GM23248 (cell line): ENCODE measurements at regions not wholly inside any gene's neighbourhood (a gene's known extent, or its start where the extent isn't known, plus 50 kb on each side); places are given as distances from the start of the nearest gene placed in this dataset.
"Not testable (repeated sequence)": the region's sequence is repeated elsewhere in the genome, so short reads cannot be mapped to it uniquely, and the experiment has no call there.

Experiments used
- DNase-seq: peaks from one replicate; pipeline ENCODE4 v3.0.0-alpha.2; 2015
- H2AFZ ChIP-seq: fragments of 200-600 bp; sonication (generic); 2 replicates; pipeline ENCODE4 v1.6.1; 2016; ENCODE audit warnings: antibody characterized with exemption
- H3F3A ChIP-seq: fragments of 200-600 bp; sonication (generic); 2 replicates; pipeline ENCODE4 v1.6.1; 2016; ENCODE audit warnings: mild to moderate bottlenecking, antibody characterized with exemption, mixed run types; ENCODE audit not compliant: insufficient read depth
- H3K27ac ChIP-seq: fragments of 200-600 bp; sonication (generic); 2 replicates; pipeline ENCODE4 v1.5.1; 2016; ENCODE audit warnings: mild to moderate bottlenecking
- H3K27me3 ChIP-seq: fragments of 200-600 bp; sonication (generic); replicated peaks from 2 replicates; pipeline ENCODE4 v1.6.1; 2016; ENCODE audit warnings: mild to moderate bottlenecking; ENCODE audit not compliant: insufficient read depth
- H3K36me3 ChIP-seq: fragments of 200-600 bp; sonication (generic); 2 replicates; pipeline ENCODE4 v1.6.1; 2016; ENCODE audit warnings: low read depth, mild to moderate bottlenecking
- H3K4me1 ChIP-seq: fragments of 200-600 bp; sonication (generic); 2 replicates; pipeline ENCODE4 v1.6.1; 2016; ENCODE audit warnings: mild to moderate bottlenecking; ENCODE audit not compliant: insufficient read depth
- H3K4me2 ChIP-seq: fragments of 200-600 bp; sonication (generic); one replicate; pipeline ENCODE4 v1.6.1; 2016; ENCODE audit warnings: mild to moderate bottlenecking; ENCODE audit not compliant: unreplicated experiment
- H3K4me3 ChIP-seq: fragments of 200-600 bp; sonication (generic); 2 replicates; pipeline ENCODE4 v1.5.1; 2016; ENCODE audit warnings: mild to moderate bottlenecking
- H3K79me2 ChIP-seq: fragments of 200-600 bp; sonication (generic); 2 replicates; pipeline ENCODE4 v1.6.1; 2016; ENCODE audit warnings: mild to moderate bottlenecking; ENCODE audit not compliant: insufficient read depth
- H3K9ac ChIP-seq: fragments of 200-600 bp; sonication (generic); 2 replicates; pipeline ENCODE4 v1.6.1; 2016; ENCODE audit warnings: mild to moderate bottlenecking
- H3K9me2 ChIP-seq: fragments of 200-600 bp; sonication (generic); 2 replicates; pipeline ENCODE4 v1.6.1; 2016; ENCODE audit warnings: mixed run types, mild to moderate bottlenecking, moderate library complexity; ENCODE audit not compliant: insufficient read depth
- H3K9me3 ChIP-seq: fragments of 200-600 bp; sonication (generic); one replicate; pipeline ENCODE4 v1.6.1; 2017; ENCODE audit warnings: low read depth
- H4K20me1 ChIP-seq: fragments of 200-600 bp; sonication (generic); 2 replicates; pipeline ENCODE4 v1.6.0; 2016; ENCODE audit not compliant: insufficient read depth
- EZH2 ChIP-seq: fragments of 200-600 bp; sonication (generic); IDR thresholded peaks from 2 replicates; pipeline ENCODE4 v1.6.1; 2018; ENCODE audit warnings: antibody characterized with exemption, mild to moderate bottlenecking; ENCODE audit not compliant: insufficient read depth, poor library complexity, severe bottlenecking
- EZH2phosphoT487 ChIP-seq: fragments of 200-600 bp; sonication (generic); IDR thresholded peaks from 2 replicates; pipeline ENCODE4 v1.6.1; 2018; ENCODE audit warnings: antibody characterized with exemption, moderate library complexity, mild to moderate bottlenecking, low read depth; ENCODE audit not compliant: insufficient read depth
- WGBS, 2 experiments: methylation state at CpG; one replicate each; pipeline ENCODE4 v1.1.6; 2015 to 2017; ENCODE audit warnings: low lambda C conversion rate in 2 of 2, low coverage in 1 of 2; ENCODE audit errors: missing lambda C conversion rate in 2 of 2; 5-methylcytosine and 5-hydroxymethylcytosine counted together
- in situ Hi-C: fragments of 300-500 bp; cut with MboI; formaldehyde crosslinking; loops from 2 replicates; pipeline ENCODE4 v1.15.0; 2020

DNA sequence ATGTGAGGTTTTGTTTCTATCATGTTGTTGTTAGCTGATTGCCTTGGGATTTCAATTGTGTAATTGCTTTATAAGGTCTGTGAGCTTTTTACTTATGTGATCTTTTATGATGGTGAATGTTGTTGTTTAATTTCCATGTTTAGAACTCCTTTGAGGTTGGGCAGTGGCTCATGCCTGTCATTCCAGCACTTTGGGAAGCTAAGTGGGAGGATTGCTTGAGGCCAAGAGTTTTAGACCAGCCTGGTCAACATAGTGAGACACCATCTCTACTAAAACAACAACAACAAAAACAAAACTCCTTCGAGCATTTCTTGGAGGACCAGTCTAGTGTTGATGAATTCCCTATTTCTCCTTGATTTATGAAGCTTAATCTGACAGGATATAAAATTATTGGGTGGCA is 102.1 kb upstream of the PMCH start:
- Histone ChIP-seq H3K9me2 (no peaks in the 10 kb centered on the region), H3K4me3 (no peak overlapping the region), H3K9ac (no peak overlapping the region), H3K36me3 (no peaks in the 10 kb centered on the region), H3K4me1 (peaks cover 9% of the 10 kb centered on the region; the same call in 1 of the 2 replicates), H3K79me2 (no peaks in the 10 kb centered on the region), H3F3A (peaks cover 8% of the 10 kb centered on the region; the same call in 1 of the 2 replicates), H2AFZ (no peak overlapping the region), H3K4me2 (no peak overlapping the region), H4K20me1 (no peaks in the 10 kb centered on the region), H3K27me3 (no peaks in the 10 kb centered on the region), H3K27ac (no peak overlapping the region), H3K9me3 (no peaks in the 10 kb centered on the region)
- no peak for TF ChIP-seq EZH2phosphoT487
- no peak for TF ChIP-seq EZH2
- DNase-seq: no peak
- 48 to 58% methylated on average over 1 of the region's 1 CpG for WGBS, 2 experiments
- in situ Hi-C loops: no loop called here

DNA sequence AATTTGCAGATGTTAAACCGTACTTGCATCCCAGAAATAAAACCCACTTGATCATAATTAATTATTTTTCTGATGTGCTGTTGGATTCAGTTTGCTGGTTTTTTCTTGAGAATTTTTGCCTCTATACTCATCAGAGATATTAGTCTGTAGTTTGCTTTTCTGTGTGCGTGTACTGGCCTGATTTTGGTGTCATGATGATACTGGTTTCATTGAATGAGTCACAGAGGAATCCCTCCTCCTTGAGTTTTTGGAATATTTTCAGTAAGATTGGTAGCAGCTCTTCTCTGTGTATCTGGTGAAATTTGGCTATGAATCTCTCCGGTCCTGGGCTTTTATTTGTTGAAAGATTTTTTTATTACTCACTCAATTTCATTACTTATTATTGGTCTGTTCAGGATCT is 100.4 kb upstream of the PMCH start:
- H3K4me3 ChIP-seq: no peak overlapping the region
- peaks cover 9% of the 10 kb centered on the region; the same call in 1 of the 2 replicates for H3K4me1 ChIP-seq
- H4K20me1 ChIP-seq: no peaks in the 10 kb centered on the region
- TF ChIP-seq EZH2 (no peak), EZH2phosphoT487 (no peak)
- H2AFZ ChIP-seq: no peak overlapping the region
- no peaks in the 10 kb centered on the region for H3K9me2 ChIP-seq
- no peaks in the 10 kb centered on the region for H3K79me2 ChIP-seq
- H3K9me3 ChIP-seq: no peaks in the 10 kb centered on the region
- peak; percentile 86 for DNase-seq
- peaks cover 8% of the 10 kb centered on the region; the same call in 1 of the 2 replicates for H3F3A ChIP-seq
- H3K4me2 ChIP-seq: peak overlapping the region; percentile 25
- peak overlapping the region; percentile 26; the same call in 1 of the 2 replicates for H3K27ac ChIP-seq
- no peaks in the 10 kb centered on the region for H3K36me3 ChIP-seq
- whole genome bisulfite sequencing, 2 experiments: 0 to 3% methylated on average over 3 of the region's 3 CpGs
- in situ Hi-C loops: no loop called here
- no peak overlapping the region for H3K9ac ChIP-seq
- no peaks in the 10 kb centered on the region for H3K27me3 ChIP-seq

DNA sequence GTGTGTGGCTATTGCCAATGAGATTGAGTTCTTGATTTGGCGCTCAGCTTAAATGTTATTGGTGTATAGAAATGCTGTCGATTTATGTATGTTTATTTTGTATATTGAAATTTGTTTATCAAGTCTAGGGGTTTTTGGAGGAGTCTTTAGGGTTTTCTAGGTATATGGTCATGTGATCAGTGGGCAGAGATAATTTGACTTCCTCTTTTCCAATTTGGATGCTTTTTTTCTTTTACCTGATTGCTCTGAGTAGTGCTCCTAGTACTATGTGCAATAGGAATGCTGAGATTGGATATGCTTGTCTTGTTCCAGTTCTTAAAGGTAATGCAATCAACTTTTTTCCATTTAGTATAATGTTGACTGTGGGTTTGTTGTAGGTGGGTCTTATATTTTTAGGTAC is 99.8 kb upstream of the PMCH start:
- H3K27me3 ChIP-seq: no peaks in the 10 kb centered on the region
- H3K4me1 ChIP-seq: peaks cover 9% of the 10 kb centered on the region; the same call in 1 of the 2 replicates
- 0 out of 2 replicates have a peak overlapping the region, but pooled peaks have one; percentile 26 for H3K27ac ChIP-seq
- no peaks in the 10 kb centered on the region for H3K36me3 ChIP-seq
- peak overlapping the region; percentile 25 for H3K4me2 ChIP-seq
- H3K9ac ChIP-seq: no peak overlapping the region
- no peaks in the 10 kb centered on the region for H3K79me2 ChIP-seq
- H3K4me3 ChIP-seq: no peak overlapping the region
- no peaks in the 10 kb centered on the region for H3K9me2 ChIP-seq
- no peaks in the 10 kb centered on the region for H3K9me3 ChIP-seq
- H2AFZ ChIP-seq: no peak overlapping the region
- H4K20me1 ChIP-seq: no peaks in the 10 kb centered on the region
- TF ChIP-seq EZH2phosphoT487: no peak
- no peak for TF ChIP-seq EZH2
- DNase-seq: no peak
- H3F3A ChIP-seq: peaks cover 8% of the 10 kb centered on the region; the same call in 1 of the 2 replicates
- 95 to 97% methylated on average over 2 of the region's 2 CpGs for WGBS, 2 experiments
- in situ Hi-C loops: no loop called here

DNA sequence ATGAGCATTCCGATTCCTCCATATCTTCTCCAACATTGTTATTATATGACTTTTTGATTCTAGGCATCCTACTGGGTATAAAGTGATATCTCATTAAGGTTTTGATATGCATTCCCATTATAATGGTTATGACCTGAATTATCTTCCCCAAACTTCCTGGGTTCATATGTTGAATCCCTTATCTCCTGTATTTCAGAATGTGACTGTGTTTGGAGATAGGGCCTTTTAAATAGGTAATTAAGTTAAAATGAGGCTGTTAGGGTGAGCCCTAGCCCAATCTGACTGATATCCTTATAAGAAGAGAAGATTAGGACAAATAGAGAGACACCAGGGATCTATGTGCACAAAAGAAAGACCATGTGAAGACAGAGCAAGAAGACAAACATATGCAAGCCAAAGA is 96.9 kb upstream of the PMCH start:
- H3K36me3 ChIP-seq: no peaks in the 10 kb centered on the region
- H3K9me3 ChIP-seq: no peaks in the 10 kb centered on the region
- H3K4me1 ChIP-seq: peaks cover 9% of the 10 kb centered on the region; the same call in 1 of the 2 replicates
- H3K27ac ChIP-seq: no peak overlapping the region
- no peak for DNase-seq
- TF ChIP-seq EZH2 (no peak), EZH2phosphoT487 (no peak)
- in situ Hi-C loops: no loop called here
- no peak overlapping the region for H3K4me3 ChIP-seq
- H3K9ac ChIP-seq: no peak overlapping the region
- no peak overlapping the region for H3K4me2 ChIP-seq
- H3K27me3 ChIP-seq: no peaks in the 10 kb centered on the region
- no peaks in the 10 kb centered on the region for H3K79me2 ChIP-seq
- no peaks in the 10 kb centered on the region for H3K9me2 ChIP-seq
- no peaks in the 10 kb centered on the region for H4K20me1 ChIP-seq
- no peak overlapping the region for H2AFZ ChIP-seq
- 83 to 85% methylated on average over 1 of the region's 1 CpG for WGBS, 2 experiments
- H3F3A ChIP-seq: peaks cover 8% of the 10 kb centered on the region; the same call in 1 of the 2 replicates

DNA sequence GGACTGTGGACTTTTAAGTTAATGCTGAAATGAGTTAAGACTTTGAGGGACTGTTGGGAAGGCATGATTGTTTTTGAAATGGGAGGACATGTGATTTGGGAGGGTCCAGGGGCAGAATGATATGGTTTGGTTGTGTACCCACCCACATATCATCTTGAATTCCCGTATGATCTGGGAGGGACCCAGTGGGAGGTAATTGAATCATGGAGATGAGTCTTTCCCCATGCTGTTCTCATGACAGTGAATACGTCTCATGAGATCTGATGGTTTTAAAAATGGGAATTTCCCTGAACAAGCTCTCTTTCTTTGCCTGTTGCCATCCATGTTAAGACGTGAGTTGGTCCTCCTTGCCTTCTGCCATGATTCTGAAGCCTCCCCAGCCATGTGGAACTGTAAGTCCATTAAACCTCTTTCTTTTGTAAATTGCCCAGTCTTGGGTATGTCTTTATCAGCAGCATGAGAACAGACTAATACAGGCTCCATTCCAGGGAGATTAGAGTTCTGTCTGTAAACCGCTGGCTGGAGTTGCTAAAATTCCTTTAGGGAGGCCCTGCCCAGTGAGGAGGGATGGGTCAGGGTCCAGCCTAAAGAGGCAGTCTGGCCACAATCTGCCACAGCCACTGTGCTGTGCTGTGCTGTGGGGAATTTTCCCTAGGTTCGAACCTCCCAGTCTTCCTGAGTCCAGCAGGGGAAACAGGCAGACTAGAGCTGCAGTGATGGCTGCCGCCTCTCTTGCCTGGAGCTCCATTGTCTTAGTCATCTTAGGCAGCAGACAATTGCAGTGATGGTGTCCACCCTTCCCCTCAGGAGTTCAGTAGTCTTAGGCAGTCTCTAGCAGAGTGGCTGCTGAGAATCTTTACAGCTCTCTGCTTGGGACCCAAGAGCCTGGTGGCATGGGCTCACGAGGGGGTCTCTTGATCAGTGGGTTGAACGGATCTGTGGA is 94.1 kb upstream of the PMCH start:
- not testable (repeated sequence) for H3K27ac ChIP-seq, H2AFZ ChIP-seq

DNA sequence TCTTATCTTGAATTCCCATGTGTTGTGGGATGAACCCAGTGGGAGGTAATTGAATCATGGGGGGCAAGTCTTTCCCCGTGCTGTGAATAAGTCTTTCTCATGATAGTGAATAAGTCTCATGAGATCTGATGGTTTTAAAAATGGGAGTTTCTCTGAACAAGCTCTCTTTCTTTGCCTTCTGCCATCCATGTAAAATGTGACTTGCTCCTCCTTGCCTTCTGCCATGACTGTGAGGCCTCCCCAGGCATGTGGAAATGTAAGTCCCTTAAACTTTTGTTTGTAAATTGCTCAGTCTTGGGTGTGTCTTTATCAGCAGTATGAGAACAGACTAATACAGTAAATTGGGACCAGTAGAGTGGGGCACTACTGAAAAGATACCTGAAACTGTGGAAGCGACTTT is 92.1 kb upstream of the PMCH start:
- H3K36me3 ChIP-seq, H3K27me3 ChIP-seq, H2AFZ ChIP-seq, H3F3A ChIP-seq, H3K9ac ChIP-seq, H3K4me2 ChIP-seq, in situ Hi-C loops, H3K9me2 ChIP-seq, H3K4me1 ChIP-seq, H3K79me2 ChIP-seq, DNase-seq, H4K20me1 ChIP-seq, H3K4me3 ChIP-seq, H3K9me3 ChIP-seq, H3K27ac ChIP-seq: not testable (repeated sequence)
- 51 to 70% methylated on average over 2 of the region's 2 CpGs for WGBS, 2 experiments

More for the DNA sequence above, 94.1 kb upstream of the PMCH start:
- H3K4me3 ChIP-seq, H4K20me1 ChIP-seq, H3K4me2 ChIP-seq, H3K36me3 ChIP-seq, H3K9ac ChIP-seq, H3K9me3 ChIP-seq, H3K79me2 ChIP-seq, H3F3A ChIP-seq, H3K9me2 ChIP-seq, H3K27me3 ChIP-seq, H3K4me1 ChIP-seq, DNase-seq, in situ Hi-C loops: not testable (repeated sequence)
- WGBS, 2 experiments: 57 to 65% methylated on average over 8 of the region's 8 CpGs
